NCI-H345 treated with DMSO at 0.1 percent for 48 hours (cell line): ENCODE measurements at regions not wholly inside any gene's neighbourhood (a gene's known extent, or its start where the extent isn't known, plus 50 kb on each side); places are given as distances from the start of the nearest gene placed in this dataset.

Experiments used
- DNase-seq: peaks from one replicate; lab custom pipeline; 2025; ENCODE audit not compliant: unreplicated experiment; lab: John Stamatoyannopoulos, UW

DNA sequence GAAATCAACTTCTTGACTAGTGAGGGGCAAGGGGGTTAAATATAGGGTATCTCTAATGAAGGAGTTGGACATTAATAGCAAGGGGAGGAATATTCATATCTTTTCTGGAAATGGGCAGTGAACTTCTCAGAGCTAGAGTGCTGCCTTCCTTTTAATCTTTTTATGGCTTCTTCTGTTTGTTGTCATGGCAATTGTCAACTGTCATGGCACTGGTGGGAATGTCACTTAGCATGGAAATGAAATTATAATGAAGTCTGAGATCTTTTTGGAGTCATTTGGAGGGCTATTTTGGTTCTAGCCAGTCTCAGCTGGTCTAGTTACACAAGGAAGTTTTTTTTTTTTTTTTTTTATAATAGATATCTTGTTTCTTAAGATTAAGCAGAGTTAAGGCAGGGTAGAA lies 250.2 kb downstream of the AASDHPPT start:
- DNase-seq: no peak

- no peak for DNase-seq
Measured at GRCh38 chr11:106329273-106330018, 252.0 kb downstream of the AASDHPPT start.

DNA sequence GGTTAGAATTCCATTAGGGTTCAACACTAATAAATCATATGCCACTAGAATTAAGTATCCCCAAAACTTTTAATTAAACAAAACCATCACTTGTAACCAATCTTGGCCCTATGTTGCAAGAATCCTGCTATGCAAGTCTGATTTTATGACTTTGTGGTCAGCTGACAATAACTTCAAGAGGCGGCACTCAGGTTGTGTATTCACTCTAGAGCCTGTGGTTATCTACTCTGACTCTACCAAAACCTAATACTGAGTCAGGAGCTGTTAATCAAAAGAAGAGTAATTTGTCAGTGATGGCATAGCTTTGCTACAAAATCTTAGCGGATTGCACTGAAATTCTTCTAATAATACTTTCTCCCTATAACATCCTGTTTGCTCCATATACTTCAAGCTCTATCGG lies 253.7 kb downstream of the AASDHPPT start:
- DNase-seq: no peak

DNA sequence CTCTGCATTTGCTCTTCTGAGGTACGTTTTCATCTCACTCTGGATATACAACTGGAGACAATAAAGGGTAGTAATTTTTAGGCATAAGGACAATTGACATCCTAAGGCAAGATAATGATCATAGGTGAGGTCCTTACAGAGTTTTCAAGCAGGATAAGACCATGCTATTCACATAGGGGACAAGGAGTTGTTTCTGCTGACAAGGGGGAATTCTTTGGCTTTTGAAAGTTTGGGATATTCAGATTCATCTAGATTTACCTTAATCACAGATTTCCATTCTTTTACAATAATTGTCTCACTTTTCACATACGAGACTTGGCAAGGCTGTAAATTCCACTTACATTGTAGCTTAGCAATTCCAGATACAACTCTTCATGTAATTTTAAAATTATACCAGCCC lies 256.2 kb downstream of the AASDHPPT start:
- DNase-seq: no peak

DNA sequence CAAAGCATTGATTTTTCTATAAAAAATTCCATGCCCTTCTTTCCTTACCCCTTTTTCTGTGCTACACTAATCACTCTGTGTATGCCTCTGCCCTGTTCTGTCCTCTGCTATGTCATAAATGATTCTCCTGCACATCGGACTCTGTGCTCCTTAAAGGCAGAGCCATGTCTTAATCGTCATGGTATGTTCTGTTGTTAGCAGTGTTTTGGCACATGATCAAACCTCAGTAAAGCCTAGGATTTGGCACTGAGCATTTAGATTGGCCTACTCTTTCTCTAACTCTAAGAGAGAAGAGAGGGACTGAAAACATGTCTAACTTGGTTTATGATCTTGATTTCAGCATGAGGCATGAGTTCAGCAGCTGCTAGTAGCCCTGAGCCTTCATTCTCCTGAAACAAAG lies 266.9 kb downstream of the AASDHPPT start:
- DNase-seq: no peak

- no peak for DNase-seq
Measured at GRCh38 chr11:106344966-106345365, 267.5 kb downstream of the AASDHPPT start.

- no peak for DNase-seq
Measured at GRCh38 chr11:106353031-106353430, 275.6 kb downstream of the AASDHPPT start.

DNA sequence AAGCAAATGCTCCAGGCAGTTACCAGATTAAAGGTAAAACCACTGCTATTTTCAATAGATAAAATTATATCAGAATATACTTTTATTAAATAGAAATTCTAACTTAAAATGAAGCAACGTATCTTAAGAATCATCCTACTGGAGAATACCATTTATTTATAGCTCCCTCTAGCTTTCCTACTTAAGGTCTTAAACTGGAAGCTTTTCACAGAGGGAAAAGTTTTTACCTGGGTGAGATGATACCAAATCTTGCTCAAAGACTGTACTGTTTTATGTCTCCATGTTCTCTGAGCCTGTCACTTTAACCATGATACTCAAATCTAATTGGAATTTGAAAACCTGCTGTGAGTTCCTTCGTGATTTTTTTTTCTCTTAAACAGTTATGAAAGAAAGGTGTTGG lies 291.8 kb downstream of the AASDHPPT start:
- DNase-seq: no peak

DNA sequence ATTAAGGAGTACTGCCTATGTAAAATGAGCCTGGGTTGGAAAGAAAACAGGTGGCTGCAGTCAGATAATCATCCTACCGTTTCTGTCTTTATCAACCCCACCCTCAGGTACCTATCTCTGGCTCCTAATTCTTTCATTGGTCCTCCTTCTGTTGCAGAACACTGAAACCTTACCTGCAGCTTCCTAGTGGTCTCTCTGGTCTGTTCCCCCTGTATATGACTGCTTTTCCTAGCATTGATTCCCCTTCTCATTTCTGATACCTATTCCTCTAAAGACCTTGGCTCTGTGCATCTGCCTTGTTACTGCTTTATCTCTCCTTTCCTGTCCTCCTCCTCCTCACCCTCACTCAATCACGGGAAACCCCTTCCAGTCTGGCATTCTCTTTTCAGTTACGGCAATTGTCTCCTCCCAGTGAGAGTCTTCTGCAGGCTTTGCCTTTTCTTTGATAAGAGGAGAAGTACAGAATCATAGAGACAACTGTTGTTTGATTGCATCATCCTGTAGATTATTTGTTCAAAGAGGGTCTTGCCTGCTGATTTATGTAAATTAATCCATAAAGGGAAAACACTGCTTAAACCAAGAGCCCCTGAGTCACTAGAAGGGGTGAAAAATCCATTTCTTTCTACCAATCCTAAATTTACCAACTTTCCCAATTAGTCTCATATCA lies 301.2 kb downstream of the AASDHPPT start:
- no peak for DNase-seq

DNA sequence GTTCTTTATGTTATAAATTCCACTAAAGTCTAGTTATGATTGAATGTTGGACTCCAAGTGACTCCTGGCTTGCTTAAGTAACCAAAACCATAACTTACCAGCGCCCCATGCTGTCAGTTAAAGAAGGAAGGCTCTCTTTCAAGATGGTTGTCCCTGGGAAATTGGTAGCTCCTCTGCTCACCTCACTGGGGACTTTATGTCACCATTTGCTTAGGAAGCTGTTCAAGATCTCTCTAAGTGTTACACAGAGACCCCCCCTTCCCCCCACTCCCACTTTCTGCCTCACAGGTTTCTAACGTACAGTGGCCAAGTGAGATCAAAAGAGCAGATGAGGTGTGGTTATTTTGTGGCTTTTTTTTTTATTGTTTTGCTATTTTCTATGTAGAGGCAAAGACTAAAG lies 301.8 kb downstream of the AASDHPPT start:
- DNase-seq: no peak

- no peak for DNase-seq
Measured at GRCh38 chr11:106379712-106380111, 302.2 kb downstream of the AASDHPPT start.

DNA sequence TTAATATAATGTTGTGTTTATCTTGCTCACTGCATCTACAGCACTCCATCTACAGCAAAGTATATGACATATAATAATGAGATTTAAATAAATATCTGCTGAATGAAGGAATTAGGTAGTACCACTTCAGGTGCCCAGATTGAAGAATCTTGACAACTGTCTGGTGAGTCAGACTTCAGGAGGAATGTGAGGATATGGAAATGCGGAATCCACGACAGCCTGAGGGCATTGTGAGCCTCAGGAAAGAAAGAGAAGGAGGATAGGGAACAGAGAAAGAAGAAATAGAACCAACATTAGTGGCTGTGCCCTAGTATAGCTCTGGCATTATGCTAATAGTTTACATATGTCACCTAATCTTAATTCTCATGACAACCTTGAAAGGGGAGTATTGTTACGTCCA lies 304.4 kb downstream of the AASDHPPT start:
- no peak for DNase-seq

DNA sequence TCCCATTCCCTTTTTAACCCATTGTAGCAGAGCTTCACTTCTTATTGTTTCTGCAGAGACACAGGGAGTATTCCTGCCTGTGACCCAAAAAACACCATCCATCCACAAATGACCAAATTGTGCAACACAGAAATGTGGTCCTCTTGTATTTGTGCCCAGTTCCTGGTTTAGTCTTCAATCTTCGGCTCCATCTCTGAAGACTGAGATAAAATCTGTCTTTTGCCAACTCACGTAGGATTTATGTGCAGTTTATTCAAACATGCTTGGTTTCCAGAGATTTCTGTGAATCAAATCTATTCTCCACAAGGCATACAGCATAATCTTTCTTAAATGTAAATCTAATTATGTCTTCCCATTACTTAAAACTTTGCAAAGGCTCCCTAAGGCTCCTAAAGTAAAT lies 307.0 kb downstream of the AASDHPPT start:
- no peak for DNase-seq

DNA sequence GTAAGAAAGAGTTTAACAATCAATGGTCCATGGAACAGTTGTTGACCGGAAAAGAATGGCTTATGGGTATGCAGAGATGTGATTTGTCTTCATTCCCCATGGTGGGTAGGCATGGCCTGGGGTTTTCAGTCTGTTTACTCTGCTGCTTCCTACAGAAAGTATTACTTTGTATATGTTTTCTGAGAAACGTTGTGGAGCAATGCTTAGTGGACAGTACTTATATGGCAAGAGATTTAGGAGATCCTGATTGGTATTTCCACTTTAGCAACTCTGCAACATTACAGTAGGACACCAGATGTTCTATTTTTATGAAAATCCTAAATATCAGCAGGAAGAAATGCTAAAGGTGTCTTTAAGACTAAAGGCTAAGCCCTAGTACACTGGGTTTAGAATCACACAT lies 309.1 kb downstream of the AASDHPPT start:
- no peak for DNase-seq

DNA sequence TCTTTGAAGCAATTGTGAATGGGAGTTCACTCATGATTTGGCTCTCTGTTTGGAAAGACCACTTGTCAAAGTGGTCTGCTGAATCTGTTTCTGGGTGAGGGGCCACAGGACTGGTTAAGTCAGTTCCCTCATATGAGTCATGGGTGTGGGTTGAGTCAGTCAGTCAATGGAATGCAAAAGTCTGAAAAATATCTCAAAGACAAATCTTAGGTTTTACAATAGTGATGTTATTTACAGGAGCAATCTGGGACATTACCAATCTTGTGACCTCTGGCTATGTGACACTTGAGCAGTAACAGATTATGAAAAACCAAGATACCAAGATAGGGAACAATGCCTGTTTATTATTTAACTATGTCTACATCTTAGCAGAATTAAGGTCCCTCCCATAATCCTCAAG lies 311.6 kb downstream of the AASDHPPT start:
- DNase-seq: no peak

DNA sequence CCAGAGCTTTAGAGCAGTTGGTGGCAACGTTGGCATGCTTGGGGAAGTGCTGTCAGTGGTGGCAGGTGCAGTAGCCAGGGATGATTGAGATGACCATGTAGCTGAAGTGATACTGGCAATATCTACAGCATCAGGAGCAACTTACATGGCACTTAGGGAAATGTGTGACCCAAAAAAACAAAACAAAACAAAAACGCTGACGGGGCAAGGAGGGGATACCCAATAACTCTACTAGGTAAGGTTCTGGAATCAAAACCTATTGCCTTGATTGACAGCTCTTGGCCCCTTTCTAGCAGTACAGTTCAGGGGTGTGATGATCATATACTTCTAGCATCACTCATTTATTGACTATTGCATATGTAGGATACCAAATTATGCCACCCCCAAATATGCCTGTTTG lies 312.6 kb downstream of the AASDHPPT start:
- no peak for DNase-seq

DNA sequence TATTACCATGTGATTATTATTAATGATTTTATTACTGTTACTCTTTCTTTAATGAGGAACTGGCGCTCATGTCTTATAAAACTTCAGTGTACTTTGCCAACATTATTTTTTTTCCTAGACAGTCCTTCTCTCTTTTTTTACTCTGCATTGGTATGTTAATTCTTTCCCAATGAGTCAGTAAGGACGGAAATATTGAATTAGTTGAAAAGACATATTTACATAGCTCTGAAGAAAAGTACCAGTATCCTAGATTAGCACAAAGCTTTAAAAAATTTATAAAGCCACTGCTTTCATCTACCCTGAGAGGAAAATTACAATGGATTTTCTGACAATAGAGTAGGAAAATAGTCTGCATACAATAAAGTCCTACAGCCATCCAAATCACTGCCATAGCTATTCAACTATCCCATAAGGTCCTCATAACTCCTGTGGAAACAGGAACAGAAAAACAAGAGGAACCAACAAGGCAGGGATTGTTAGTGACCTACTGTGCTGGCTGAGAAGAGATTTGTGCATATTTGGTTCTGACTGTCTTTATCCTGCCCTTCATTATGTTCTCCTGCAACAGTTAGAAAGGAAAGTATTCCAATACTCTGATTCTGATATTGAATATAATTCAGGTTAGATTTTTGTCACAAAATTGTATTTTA lies 314.4 kb downstream of the AASDHPPT start:
- DNase-seq: no peak

DNA sequence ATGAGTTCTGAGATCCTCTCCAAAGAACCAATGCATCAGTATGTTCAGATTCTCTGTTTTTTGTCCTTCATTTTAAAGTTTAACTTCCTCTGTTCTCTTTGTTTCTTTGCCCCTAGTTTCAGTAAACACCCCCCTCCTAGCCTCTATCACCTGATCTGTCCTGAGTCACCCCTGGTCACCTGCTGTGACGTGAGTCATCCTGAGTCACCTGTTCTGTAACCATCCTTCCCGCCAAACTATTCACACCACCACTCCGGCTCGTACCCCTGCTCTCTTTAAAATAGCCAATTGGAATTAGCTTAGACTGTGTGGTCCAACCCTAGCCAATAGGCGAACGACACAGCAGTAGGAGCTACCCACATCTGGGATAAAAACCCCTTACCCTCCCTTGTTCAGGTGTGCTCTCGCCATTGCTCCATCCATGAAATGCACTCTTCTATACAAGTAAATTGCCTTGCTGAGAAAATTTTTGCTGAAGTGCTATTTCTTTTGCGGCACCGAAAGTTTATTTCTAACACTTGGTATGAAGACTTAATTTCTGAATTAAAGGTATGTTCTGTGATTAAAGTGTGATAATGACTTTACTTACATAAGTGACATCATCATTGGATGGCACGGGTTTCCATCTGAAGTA lies 318.4 kb downstream of the AASDHPPT start:
- no peak for DNase-seq

- DNase-seq: no peak
Measured at GRCh38 chr11:106397787-106398501, 320.5 kb downstream of the AASDHPPT start.

DNA sequence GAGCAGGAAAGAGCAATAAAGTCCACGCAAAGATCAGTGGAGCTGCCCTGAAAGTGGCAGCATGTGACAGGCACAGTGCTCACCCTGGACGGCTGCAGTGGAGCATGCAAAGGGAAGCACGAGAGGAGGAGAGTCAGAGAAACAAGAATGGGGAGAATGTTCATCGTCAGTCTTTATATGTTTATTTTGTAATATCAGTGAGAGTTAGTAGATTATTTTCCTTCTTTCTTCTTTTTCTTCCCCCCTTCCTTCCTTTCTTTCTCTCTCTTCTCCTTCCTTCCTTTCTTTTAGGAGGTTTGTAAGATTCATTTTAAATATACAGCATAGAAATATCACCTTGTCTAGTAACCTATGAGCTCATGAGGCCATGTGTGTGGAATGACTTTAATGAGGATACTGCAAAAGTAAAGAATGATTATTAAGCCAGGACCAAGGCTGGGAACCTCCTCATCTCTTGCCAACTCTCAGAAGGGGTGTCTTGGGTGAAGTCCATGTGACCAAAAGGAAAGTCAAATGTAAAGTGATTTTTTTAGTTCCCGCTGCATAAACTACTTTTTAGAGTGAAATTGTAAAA lies 321.1 kb downstream of the AASDHPPT start:
- no peak for DNase-seq

GRCh38 chr11:106399076-106399511 lies 321.6 kb downstream of the AASDHPPT start:
- DNase-seq: no peak
